ENCODE measurements at regions not wholly inside any gene's neighbourhood (a gene's known extent, or its start where the extent isn't known, plus 50 kb on each side); places are given as distances from the start of the nearest gene placed in this dataset.

GRCh38 chr4:120286813-120287212 is 220.2 kb upstream of the MAD2L1 start:
- TF ChIP-seq TCF12 (IDR thresholded peaks at IDR 0.05; ENCODE audit: low read depth) = no peak
- TF ChIP-seq EGR1 (IDR thresholded peaks at IDR 0.05) = no peak
- no peak for TF ChIP-seq USF1 (IDR thresholded peaks at IDR 0.05)
- no peak for TF ChIP-seq CEBPB (IDR thresholded peaks at IDR 0.05)
- no peak for TF ChIP-seq YY1 (IDR thresholded peaks at IDR 0.05; ENCODE audit: low read depth)
- TF ChIP-seq NFIC (IDR thresholded peaks at IDR 0.05) = no peak
- TF ChIP-seq MAX (IDR thresholded peaks at IDR 0.05) = no peak
- no peak for TF ChIP-seq CREB1 (IDR thresholded peaks at IDR 0.05; ENCODE audit: low read depth)
- TF ChIP-seq EP300 (IDR thresholded peaks at IDR 0.05; ENCODE audit: borderline replicate concordance) = no peak
- TF ChIP-seq FOXM1 (IDR thresholded peaks at IDR 0.05; ENCODE audit: borderline replicate concordance, low read depth) = no peak
- no peak for TF ChIP-seq TAF1 (IDR thresholded peaks at IDR 0.05; ENCODE audit: low read depth)
- TF ChIP-seq ZBTB7A (IDR thresholded peaks at IDR 0.05; ENCODE audit: low read depth) = no peak
- no peak for TF ChIP-seq RAD21 (IDR thresholded peaks at IDR 0.05; ENCODE audit: low read depth)
- TF ChIP-seq TEAD4 (IDR thresholded peaks at IDR 0.05) = no peak
- no peak for TF ChIP-seq REST (IDR thresholded peaks at IDR 0.05; ENCODE audit: low read depth)

GRCh38 chr4:120281581-120281980 is 214.9 kb upstream of the MAD2L1 start:
- TF ChIP-seq TCF12 (IDR thresholded peaks at IDR 0.05; ENCODE audit: low read depth) (no peak), YY1 (IDR thresholded peaks at IDR 0.05; ENCODE audit: low read depth) (no peak), REST (IDR thresholded peaks at IDR 0.05; ENCODE audit: low read depth) (no peak), TEAD4 (IDR thresholded peaks at IDR 0.05) (no peak), NFIC (IDR thresholded peaks at IDR 0.05) (no peak), TAF1 (IDR thresholded peaks at IDR 0.05; ENCODE audit: low read depth) (no peak)

GRCh38 chr4:120277391-120277790 is 210.7 kb upstream of the MAD2L1 start:
- TF ChIP-seq YY1 (IDR thresholded peaks at IDR 0.05; ENCODE audit: low read depth) (no peak), ZBTB7A (IDR thresholded peaks at IDR 0.05; ENCODE audit: low read depth) (no peak), MAX (IDR thresholded peaks at IDR 0.05) (no peak), REST (IDR thresholded peaks at IDR 0.05; ENCODE audit: low read depth) (no peak), USF1 (IDR thresholded peaks at IDR 0.05) (no peak), TCF12 (IDR thresholded peaks at IDR 0.05; ENCODE audit: low read depth) (no peak), RAD21 (IDR thresholded peaks at IDR 0.05; ENCODE audit: low read depth) (no peak), CEBPB (IDR thresholded peaks at IDR 0.05) (no peak), FOXM1 (IDR thresholded peaks at IDR 0.05; ENCODE audit: borderline replicate concordance, low read depth) (no peak), EP300 (IDR thresholded peaks at IDR 0.05; ENCODE audit: borderline replicate concordance) (no peak), NFIC (IDR thresholded peaks at IDR 0.05) (no peak), TAF1 (IDR thresholded peaks at IDR 0.05; ENCODE audit: low read depth) (no peak), EGR1 (IDR thresholded peaks at IDR 0.05) (no peak), TEAD4 (IDR thresholded peaks at IDR 0.05) (no peak), CREB1 (IDR thresholded peaks at IDR 0.05; ENCODE audit: low read depth) (no peak)

- TF ChIP-seq YY1 (IDR thresholded peaks at IDR 0.05; ENCODE audit: low read depth) (no peak), CEBPB (IDR thresholded peaks at IDR 0.05) (no peak), MAX (IDR thresholded peaks at IDR 0.05) (no peak), CREB1 (IDR thresholded peaks at IDR 0.05; ENCODE audit: low read depth) (no peak), EGR1 (IDR thresholded peaks at IDR 0.05) (no peak), RAD21 (IDR thresholded peaks at IDR 0.05; ENCODE audit: low read depth) (no peak), EP300 (IDR thresholded peaks at IDR 0.05; ENCODE audit: borderline replicate concordance) (no peak), TEAD4 (IDR thresholded peaks at IDR 0.05) (no peak), REST (IDR thresholded peaks at IDR 0.05; ENCODE audit: low read depth) (no peak), FOXM1 (IDR thresholded peaks at IDR 0.05; ENCODE audit: borderline replicate concordance, low read depth) (no peak), TCF12 (IDR thresholded peaks at IDR 0.05; ENCODE audit: low read depth) (no peak), NFIC (IDR thresholded peaks at IDR 0.05) (no peak), ZBTB7A (IDR thresholded peaks at IDR 0.05; ENCODE audit: low read depth) (no peak)
These were observed 200.0 kb upstream of the MAD2L1 start for GRCh38 chr4:120266602-120267001.

Data from Ishikawa (cell line).